Astrocyte (in vitro differentiated cells and primary cell): ENCODE measurements at regions not wholly inside any gene's neighbourhood (a gene's known extent, or its start where the extent isn't known, plus 50 kb on each side); places are given as distances from the start of the nearest gene placed in this dataset.

Source experiments
- DNase-seq: peaks from one replicate; pipeline ENCODE4 v3.0.0-alpha.2; 2010; ENCODE audit warnings: low read depth
- FAIRE-seq: peaks from 2 replicates; lab custom pipeline; 2011; peaks lifted over from hg19 to GRCh38; lab: Jason Lieb, UNC
- H2AFZ ChIP-seq: 2 replicates; pipeline ENCODE4 v1.6.0; 2012; ENCODE audit warnings: low read depth, low read length, inconsistent platforms
- H3K27ac ChIP-seq: 2 replicates; pipeline ENCODE4 v1.5.1; 2011; ENCODE audit warnings: low read depth, low read length, inconsistent platforms
- H3K27me3 ChIP-seq: 2 replicates; pipeline ENCODE4 v1.6.0; 2011; ENCODE audit warnings: low read length, inconsistent platforms; ENCODE audit not compliant: insufficient read depth
- H3K36me3 ChIP-seq: 2 replicates; pipeline ENCODE4 v1.5.1; 2011; ENCODE audit warnings: low read length, inconsistent platforms; ENCODE audit not compliant: insufficient read depth
- H3K4me1 ChIP-seq: 2 replicates; pipeline ENCODE4 v1.5.1; 2011; ENCODE audit warnings: low read length, inconsistent platforms; ENCODE audit not compliant: insufficient read depth
- H3K4me2 ChIP-seq: 2 replicates; pipeline ENCODE4 v1.6.0; 2012; ENCODE audit warnings: low read length, inconsistent platforms
- H3K4me3 ChIP-seq: 2 replicates; pipeline ENCODE4 v1.5.1; 2011; ENCODE audit warnings: low read depth, mild to moderate bottlenecking, low read length, inconsistent platforms; ENCODE audit not compliant: insufficient read depth
- H3K79me2 ChIP-seq: 2 replicates; pipeline ENCODE4 v1.6.0; 2012; ENCODE audit warnings: mild to moderate bottlenecking, low read length, inconsistent platforms; ENCODE audit not compliant: insufficient read depth
- H3K9ac ChIP-seq: 2 replicates; pipeline ENCODE4 v1.6.0; 2012; ENCODE audit warnings: mild to moderate bottlenecking, low read length, inconsistent platforms
- H3K9me3 ChIP-seq: 2 replicates; pipeline ENCODE4 v1.5.1; 2012; ENCODE audit warnings: low read depth, mild to moderate bottlenecking, low read length, inconsistent platforms; ENCODE audit not compliant: insufficient read depth
- H4K20me1 ChIP-seq: 2 replicates; pipeline ENCODE4 v1.6.0; 2012; ENCODE audit warnings: low read length, inconsistent platforms; ENCODE audit not compliant: insufficient read depth
- H3K27ac Mint-ChIP-seq: one replicate; pipeline ENCODE4 v1.8.0; 2021; ENCODE audit warnings: mild to moderate bottlenecking, mixed read lengths; ENCODE audit not compliant: unreplicated experiment
- H3K27me3 Mint-ChIP-seq: one replicate; pipeline ENCODE4 v1.8.0; 2021; ENCODE audit warnings: low read depth, mixed read lengths; ENCODE audit not compliant: unreplicated experiment
- H3K36me3 Mint-ChIP-seq: one replicate; pipeline ENCODE4 v1.8.0; 2021; ENCODE audit warnings: low read depth, mixed read lengths; ENCODE audit not compliant: unreplicated experiment
- H3K4me1 Mint-ChIP-seq: one replicate; pipeline ENCODE4 v1.8.0; 2021; ENCODE audit warnings: low read depth, mixed read lengths; ENCODE audit not compliant: unreplicated experiment
- H3K4me3 Mint-ChIP-seq: one replicate; pipeline ENCODE4 v1.8.0; 2021; ENCODE audit warnings: mild to moderate bottlenecking, moderate library complexity, mixed read lengths; ENCODE audit not compliant: unreplicated experiment
- H3K9me3 Mint-ChIP-seq: one replicate; pipeline ENCODE4 v1.8.0; 2021; ENCODE audit warnings: mild to moderate bottlenecking, mixed read lengths; ENCODE audit not compliant: unreplicated experiment
- EZH2 ChIP-seq: IDR thresholded peaks from 2 replicates; pipeline ENCODE4 v1.6.1; 2012; ENCODE audit warnings: mild to moderate bottlenecking, low read length, inconsistent platforms; ENCODE audit not compliant: insufficient read depth
- TF ChIP-seq, protein P1 (sequence below): IDR thresholded peaks from 2 replicates; pipeline ENCODE4 v1.5.1; 2011; ENCODE audit warnings: low read depth, mild to moderate bottlenecking, inconsistent platforms, low read length, moderate library complexity; ENCODE audit not compliant: insufficient read depth

DNA sequence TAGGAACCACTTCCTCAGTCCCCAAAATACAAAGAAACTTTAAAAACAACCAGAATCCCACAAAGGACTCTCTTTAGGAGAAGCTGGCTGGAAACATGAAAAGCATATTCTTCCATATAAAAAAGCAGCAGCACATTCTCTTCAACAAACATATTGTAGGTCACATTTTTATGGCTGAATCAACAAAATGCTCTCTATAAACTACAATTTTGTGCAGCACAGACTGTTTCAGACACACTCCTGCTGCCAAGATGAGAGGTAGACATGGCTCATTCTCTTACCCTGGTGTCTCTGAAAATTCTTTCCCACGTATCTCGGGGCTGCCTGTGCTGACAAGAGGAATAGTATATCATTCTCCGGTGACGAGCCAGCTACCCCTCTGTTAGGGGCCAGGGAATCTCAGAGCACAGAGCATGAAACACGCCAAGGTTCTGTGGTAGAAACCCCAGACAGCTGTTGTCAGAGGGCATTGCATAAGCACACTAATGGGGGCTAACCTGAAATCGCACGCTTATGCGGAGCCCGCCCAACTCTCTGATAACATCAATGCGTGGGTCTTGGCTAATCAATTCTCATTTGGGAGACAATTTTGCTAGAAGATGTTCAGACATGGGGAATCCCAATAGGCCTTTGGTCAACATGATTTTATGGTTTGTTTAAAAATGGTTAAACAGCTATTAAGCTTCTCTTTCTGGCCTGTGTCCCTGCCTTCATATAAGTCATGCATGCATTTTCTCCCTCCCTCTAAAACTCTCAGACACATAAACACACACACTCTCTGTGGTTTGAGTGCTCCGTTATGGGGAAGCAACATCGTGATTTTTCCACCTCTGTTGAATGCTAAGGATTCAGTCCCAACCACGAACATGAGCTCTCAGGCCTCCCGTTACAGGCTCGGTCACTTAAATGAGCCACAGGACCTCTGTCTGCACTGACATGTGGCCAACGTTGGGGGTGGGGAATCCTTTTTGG is 177.5 kb downstream of the INO80D start:
- Histone ChIP-seq H3K9me3 (no peaks in the 10 kb centered on the region), H3K36me3 (no peaks in the 10 kb centered on the region), H4K20me1 (no peaks in the 10 kb centered on the region), H2AFZ (no peak overlapping the region), H3K4me1 (no peaks in the 10 kb centered on the region), H3K9ac (no peak overlapping the region), H3K79me2 (no peaks in the 10 kb centered on the region), H3K27me3 (peaks cover 11% of the 10 kb centered on the region), H3K4me2 (no peak overlapping the region), H3K27ac (no peak overlapping the region), H3K4me3 (no peak overlapping the region)
- Mint-ChIP-seq H3K36me3 (no peaks in the 10 kb centered on the region), H3K4me1 (peaks cover 2% of the 10 kb centered on the region), H3K27ac (no peak overlapping the region), H3K4me3 (no peak overlapping the region), H3K27me3 (peaks cover 22% of the 10 kb centered on the region), H3K9me3 (peaks cover 4% of the 10 kb centered on the region)
- TF ChIP-seq, protein P1, sequence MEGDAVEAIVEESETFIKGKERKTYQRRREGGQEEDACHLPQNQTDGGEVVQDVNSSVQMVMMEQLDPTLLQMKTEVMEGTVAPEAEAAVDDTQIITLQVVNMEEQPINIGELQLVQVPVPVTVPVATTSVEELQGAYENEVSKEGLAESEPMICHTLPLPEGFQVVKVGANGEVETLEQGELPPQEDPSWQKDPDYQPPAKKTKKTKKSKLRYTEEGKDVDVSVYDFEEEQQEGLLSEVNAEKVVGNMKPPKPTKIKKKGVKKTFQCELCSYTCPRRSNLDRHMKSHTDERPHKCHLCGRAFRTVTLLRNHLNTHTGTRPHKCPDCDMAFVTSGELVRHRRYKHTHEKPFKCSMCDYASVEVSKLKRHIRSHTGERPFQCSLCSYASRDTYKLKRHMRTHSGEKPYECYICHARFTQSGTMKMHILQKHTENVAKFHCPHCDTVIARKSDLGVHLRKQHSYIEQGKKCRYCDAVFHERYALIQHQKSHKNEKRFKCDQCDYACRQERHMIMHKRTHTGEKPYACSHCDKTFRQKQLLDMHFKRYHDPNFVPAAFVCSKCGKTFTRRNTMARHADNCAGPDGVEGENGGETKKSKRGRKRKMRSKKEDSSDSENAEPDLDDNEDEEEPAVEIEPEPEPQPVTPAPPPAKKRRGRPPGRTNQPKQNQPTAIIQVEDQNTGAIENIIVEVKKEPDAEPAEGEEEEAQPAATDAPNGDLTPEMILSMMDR: no peak
- no peak for TF ChIP-seq EZH2
- FAIRE-seq (no peak), DNase-seq (no peak)

DNA sequence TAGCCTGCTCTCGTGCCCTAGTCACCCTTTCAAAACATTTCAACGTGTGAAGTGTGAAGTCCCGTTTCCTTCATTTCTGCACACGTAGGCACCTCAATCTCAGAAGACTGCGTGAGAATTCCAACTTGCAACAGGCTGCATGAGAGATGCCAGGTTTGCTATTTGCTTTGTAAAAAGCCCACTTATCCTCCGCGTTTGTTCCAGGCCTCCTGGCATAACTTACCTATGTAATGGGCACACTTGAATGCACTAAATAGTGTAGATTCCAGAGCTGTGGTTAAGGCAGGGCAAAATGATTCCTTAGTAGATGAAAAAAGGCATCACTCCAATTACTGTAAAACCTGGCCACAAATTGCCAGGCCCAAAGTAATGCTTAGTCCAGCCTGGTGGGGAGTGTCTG is 179.6 kb downstream of the INO80D start:
- Histone ChIP-seq H3K36me3 (no peaks in the 10 kb centered on the region), H3K27ac (no peak overlapping the region), H3K4me3 (no peak overlapping the region), H3K9me3 (no peaks in the 10 kb centered on the region), H2AFZ (no peak overlapping the region), H3K9ac (no peak overlapping the region), H3K4me2 (no peak overlapping the region), H3K27me3 (peaks cover 11% of the 10 kb centered on the region), H4K20me1 (no peaks in the 10 kb centered on the region), H3K79me2 (no peaks in the 10 kb centered on the region), H3K4me1 (no peaks in the 10 kb centered on the region)
- H3K4me3 Mint-ChIP-seq: no peak overlapping the region
- no peak for DNase-seq
- H3K36me3 Mint-ChIP-seq: no peaks in the 10 kb centered on the region
- peaks cover 2% of the 10 kb centered on the region for H3K4me1 Mint-ChIP-seq
- H3K27me3 Mint-ChIP-seq: peaks cover 27% of the 10 kb centered on the region
- H3K9me3 Mint-ChIP-seq: peaks cover 4% of the 10 kb centered on the region
- TF ChIP-seq EZH2: no peak
- TF ChIP-seq, protein P1: no peak
- H3K27ac Mint-ChIP-seq: no peak overlapping the region
- FAIRE-seq: no peak

DNA sequence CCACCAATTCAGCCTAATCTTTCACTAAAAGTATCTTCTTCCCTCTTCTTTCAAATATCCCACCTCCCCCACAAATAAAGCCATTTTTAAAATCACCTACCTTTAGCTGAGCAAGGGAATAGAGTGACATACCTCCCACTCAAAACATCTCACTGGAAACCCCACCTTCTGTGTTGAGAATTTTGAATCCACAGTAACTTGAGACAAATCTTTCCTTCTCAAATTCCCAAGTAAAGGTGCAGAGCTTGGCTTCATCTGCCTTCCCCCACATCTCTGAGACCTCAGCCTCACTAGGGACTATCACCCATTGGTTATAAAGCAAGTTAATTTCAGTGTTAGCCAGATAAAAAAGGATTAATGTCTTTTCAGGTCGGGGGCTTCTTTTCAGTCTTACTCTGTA is 180.4 kb downstream of the INO80D start:
- H3K36me3 ChIP-seq: no peaks in the 10 kb centered on the region
- no peaks in the 10 kb centered on the region for H3K79me2 ChIP-seq
- no peak for DNase-seq
- peaks cover 25% of the 10 kb centered on the region for H3K27me3 Mint-ChIP-seq
- H4K20me1 ChIP-seq: no peaks in the 10 kb centered on the region
- H2AFZ ChIP-seq: no peak overlapping the region
- no peak overlapping the region for H3K4me3 ChIP-seq
- H3K4me3 Mint-ChIP-seq: no peak overlapping the region
- no peak overlapping the region for H3K27ac Mint-ChIP-seq
- H3K9ac ChIP-seq: no peak overlapping the region
- H3K4me2 ChIP-seq: no peak overlapping the region
- H3K9me3 ChIP-seq: no peaks in the 10 kb centered on the region
- H3K27me3 ChIP-seq: peaks cover 9% of the 10 kb centered on the region
- H3K9me3 Mint-ChIP-seq: peaks cover 2% of the 10 kb centered on the region
- no peaks in the 10 kb centered on the region for H3K36me3 Mint-ChIP-seq
- no peak for FAIRE-seq
- no peaks in the 10 kb centered on the region for H3K4me1 ChIP-seq
- TF ChIP-seq, protein P1: no peak
- TF ChIP-seq EZH2: no peak
- H3K27ac ChIP-seq: no peak overlapping the region
- peaks cover 2% of the 10 kb centered on the region for H3K4me1 Mint-ChIP-seq
